Activated T-cell treated with anti-CD3 and anti-CD28 coated beads, Interleukin-2, amount 50 U/mL, for 72 hours (primary cell): ENCODE measurements at regions not wholly inside any gene's neighbourhood (a gene's known extent, or its start where the extent isn't known, plus 50 kb on each side); places are given as distances from the start of the nearest gene placed in this dataset.

ENCODE experiments used
- ATAC-seq, 2 donors: fragments of 150-1000 bp; cut with Tn5 transposase; replicated peaks in 1 of 2; 2 replicates each; pipeline ENCODE4 v1.10.0; 2021; ENCODE audit warnings: moderate library complexity in 2 of 2, mild to moderate bottlenecking in 1 of 2
- DNase-seq, 2 donors: peaks; one replicate each; pipeline ENCODE4 v3.0.0; 2021 to 2022; ENCODE audit warnings: mixed read lengths in 1 of 2
- H3K27ac Mint-ChIP-seq: one replicate; pipeline ENCODE4 v1.8.0; 2022; ENCODE audit warnings: mild to moderate bottlenecking, moderate library complexity, mixed read lengths
- H3K27me3 Mint-ChIP-seq: one replicate; pipeline ENCODE4 v1.8.0; 2022; ENCODE audit warnings: low read depth, mixed read lengths
- H3K36me3 Mint-ChIP-seq, 2 donors: one replicate each; pipeline ENCODE4 v1.8.0; 2022; ENCODE audit warnings: mixed read lengths in 2 of 2, mild to moderate bottlenecking in 1 of 2; ENCODE audit not compliant: insufficient read depth in 2 of 2
- H3K4me1 Mint-ChIP-seq: one replicate; pipeline ENCODE4 v1.8.0; 2022; ENCODE audit warnings: low read depth, mixed read lengths
- H3K4me3 Mint-ChIP-seq, 2 donors: one replicate each; pipeline ENCODE4 v1.8.0; 2022; ENCODE audit warnings: mild to moderate bottlenecking in 2 of 2, mixed read lengths in 2 of 2, moderate library complexity in 2 of 2
- H3K9me3 Mint-ChIP-seq, 2 donors: one replicate each; pipeline ENCODE4 v1.8.0; 2022; ENCODE audit warnings: mixed read lengths in 2 of 2

- no peak for DNase-seq
- Mint-ChIP-seq H3K4me1 (no peaks in the 10 kb centered on the region), H3K27ac (no peak overlapping the region), H3K27me3 (no peaks in the 10 kb centered on the region), H3K9me3 (peaks cover 0 to 1% of the 10 kb centered on the region in 2 donors), H3K4me3 (no peak overlapping the region), H3K36me3 (no peaks in the 10 kb centered on the region)
- no peak for ATAC-seq
Measured at GRCh38 chr19:31772915-31773314, 423.7 kb upstream of the TSHZ3 start.

GRCh38 chr19:31781542-31781941 is 432.3 kb upstream of the TSHZ3 start:
- no peak for ATAC-seq
- H3K4me1 Mint-ChIP-seq: no peaks in the 10 kb centered on the region
- peaks cover 1% of the 10 kb centered on the region in 2 donors for H3K9me3 Mint-ChIP-seq
- no peak overlapping the region for H3K27ac Mint-ChIP-seq
- no peaks in the 10 kb centered on the region for H3K36me3 Mint-ChIP-seq
- H3K4me3 Mint-ChIP-seq: no peak overlapping the region
- no peak for DNase-seq
- peaks cover 5% of the 10 kb centered on the region for H3K27me3 Mint-ChIP-seq

- Mint-ChIP-seq H3K27ac (no peak overlapping the region), H3K4me1 (no peaks in the 10 kb centered on the region), H3K36me3 (no peaks in the 10 kb centered on the region), H3K9me3 (peaks cover 0 to 1% of the 10 kb centered on the region in 2 donors), H3K27me3 (peaks cover 5% of the 10 kb centered on the region), H3K4me3 (no peak overlapping the region)
- no peak for DNase-seq
- no peak for ATAC-seq
Measured at GRCh38 chr19:31783592-31783991, 434.4 kb upstream of the TSHZ3 start.

- ATAC-seq: no peak
Measured at GRCh38 chr19:31784671-31785101, 435.4 kb upstream of the TSHZ3 start.

GRCh38 chr19:31801611-31802010 is 452.4 kb upstream of the TSHZ3 start:
- H3K27ac Mint-ChIP-seq: no peak overlapping the region
- DNase-seq (no peak), ATAC-seq (no peak)
- H3K36me3 Mint-ChIP-seq: peaks cover 0 to 2% of the 10 kb centered on the region in 2 donors
- H3K27me3 Mint-ChIP-seq: no peaks in the 10 kb centered on the region
- H3K9me3 Mint-ChIP-seq: peaks cover 1 to 5% of the 10 kb centered on the region in 2 donors
- H3K4me3 Mint-ChIP-seq: no peak overlapping the region
- H3K4me1 Mint-ChIP-seq: no peaks in the 10 kb centered on the region

More at GRCh38 chr19:31784671-31785101, 435.4 kb upstream of the TSHZ3 start:
- no peaks in the 10 kb centered on the region for H3K4me1 Mint-ChIP-seq
- H3K9me3 Mint-ChIP-seq: peaks cover 0 to 1% of the 10 kb centered on the region in 2 donors
- DNase-seq: no peak
- peaks cover 5% of the 10 kb centered on the region for H3K27me3 Mint-ChIP-seq
- no peaks in the 10 kb centered on the region for H3K36me3 Mint-ChIP-seq
- no peak overlapping the region for H3K4me3 Mint-ChIP-seq
- H3K27ac Mint-ChIP-seq: no peak overlapping the region

GRCh38 chr19:31803835-31804446 is 454.7 kb upstream of the TSHZ3 start:
- DNase-seq (no peak), ATAC-seq (no peak)
- no peak overlapping the region for H3K4me3 Mint-ChIP-seq
- no peak overlapping the region for H3K27ac Mint-ChIP-seq
- H3K27me3 Mint-ChIP-seq: no peaks in the 10 kb centered on the region
- H3K9me3 Mint-ChIP-seq: peaks cover 0 to 6% of the 10 kb centered on the region in 2 donors
- no peaks in the 10 kb centered on the region for H3K4me1 Mint-ChIP-seq
- peaks cover 0 to 2% of the 10 kb centered on the region in 2 donors for H3K36me3 Mint-ChIP-seq

GRCh38 chr19:31804668-31805067 is 455.4 kb upstream of the TSHZ3 start:
- DNase-seq (no peak), ATAC-seq (no peak)
- no peaks in the 10 kb centered on the region for H3K27me3 Mint-ChIP-seq
- no peak overlapping the region for H3K27ac Mint-ChIP-seq
- H3K36me3 Mint-ChIP-seq: peaks cover 0 to 2% of the 10 kb centered on the region in 2 donors
- no peaks in the 10 kb centered on the region for H3K4me1 Mint-ChIP-seq
- H3K9me3 Mint-ChIP-seq: peaks cover 0 to 6% of the 10 kb centered on the region in 2 donors
- no peak overlapping the region for H3K4me3 Mint-ChIP-seq

GRCh38 chr19:31810536-31811109 is 461.4 kb upstream of the TSHZ3 start:
- DNase-seq: no peak
- no peaks in the 10 kb centered on the region for H3K4me1 Mint-ChIP-seq
- H3K4me3 Mint-ChIP-seq: no peak overlapping the region
- no peak overlapping the region for H3K27ac Mint-ChIP-seq
- no peaks in the 10 kb centered on the region for H3K36me3 Mint-ChIP-seq
- H3K9me3 Mint-ChIP-seq: peaks cover 0 to 3% of the 10 kb centered on the region in 2 donors
- H3K27me3 Mint-ChIP-seq: no peaks in the 10 kb centered on the region
- ATAC-seq: no peak

GRCh38 chr19:31817971-31818797 is 468.9 kb upstream of the TSHZ3 start:
- DNase-seq (no peak), ATAC-seq (no peak)
- Mint-ChIP-seq H3K27me3 (no peaks in the 10 kb centered on the region), H3K36me3 (no peaks in the 10 kb centered on the region), H3K4me3 (no peak overlapping the region), H3K27ac (no peak overlapping the region), H3K4me1 (no peaks in the 10 kb centered on the region), H3K9me3 (peaks cover 2 to 3% of the 10 kb centered on the region in 2 donors)

- Mint-ChIP-seq H3K27ac (no peak overlapping the region), H3K9me3 (peaks cover 2 to 3% of the 10 kb centered on the region in 2 donors), H3K27me3 (no peaks in the 10 kb centered on the region), H3K4me1 (no peaks in the 10 kb centered on the region), H3K36me3 (no peaks in the 10 kb centered on the region), H3K4me3 (no peak overlapping the region)
- ATAC-seq: no peak
- DNase-seq: no peak
Measured at GRCh38 chr19:31818798-31819105, 469.5 kb upstream of the TSHZ3 start.

GRCh38 chr19:31819837-31820236 is 470.6 kb upstream of the TSHZ3 start:
- H3K9me3 Mint-ChIP-seq: peaks cover 2 to 3% of the 10 kb centered on the region in 2 donors
- ATAC-seq: no peak
- H3K4me3 Mint-ChIP-seq: no peak overlapping the region
- H3K27ac Mint-ChIP-seq: no peak overlapping the region
- no peak for DNase-seq
- no peaks in the 10 kb centered on the region for H3K4me1 Mint-ChIP-seq
- no peaks in the 10 kb centered on the region for H3K27me3 Mint-ChIP-seq
- H3K36me3 Mint-ChIP-seq: no peaks in the 10 kb centered on the region

- ATAC-seq: no peak
- H3K36me3 Mint-ChIP-seq: no peaks in the 10 kb centered on the region
- no peak for DNase-seq
Measured at GRCh38 chr19:31821346-31821745, 472.1 kb upstream of the TSHZ3 start.

More at GRCh38 chr19:31821346-31821745, 472.1 kb upstream of the TSHZ3 start:
- Mint-ChIP-seq H3K27me3 (no peaks in the 10 kb centered on the region), H3K27ac (no peak overlapping the region), H3K4me3 (no peak overlapping the region), H3K9me3 (peaks cover 3 to 4% of the 10 kb centered on the region in 2 donors), H3K4me1 (no peaks in the 10 kb centered on the region)
